Activated CD4-positive, alpha-beta T cell treated with anti-CD3 and anti-CD28 coated beads, Interleukin-2, amount 50 U/mL, for 1 hour (primary cell): ENCODE measurements at regions not wholly inside any gene's neighbourhood (a gene's known extent, or its start where the extent isn't known, plus 50 kb on each side); places are given as distances from the start of the nearest gene placed in this dataset.

Experiments
- DNase-seq: peaks from one replicate; pipeline ENCODE4 v3.0.0-alpha.2; 2020

- DNase-seq, result no peak
These were observed 191.9 kb downstream of the ARL4C start for GRCh38 chr2:234304950-234305349.

GRCh38 chr2:234302664-234302991 lies 194.3 kb downstream of the ARL4C start:
- no peak for DNase-seq

- no peak for DNase-seq
These were observed 195.7 kb downstream of the ARL4C start for GRCh38 chr2:234300932-234301823.

- no peak for DNase-seq
These were observed 196.4 kb downstream of the ARL4C start for GRCh38 chr2:234300391-234300925.

- no peak for DNase-seq
These were observed 198.0 kb downstream of the ARL4C start for GRCh38 chr2:234298918-234299317.

GRCh38 chr2:234296991-234297390 lies 199.9 kb downstream of the ARL4C start:
- DNase-seq, result no peak

- no peak for DNase-seq
These were observed 202.9 kb downstream of the ARL4C start for GRCh38 chr2:234293973-234294372.

GRCh38 chr2:234292962-234293243 lies 204.0 kb downstream of the ARL4C start:
- DNase-seq, result no peak

GRCh38 chr2:234292205-234292961 lies 204.5 kb downstream of the ARL4C start:
- DNase-seq, result peak; percentile 58

GRCh38 chr2:234291765-234292204 lies 205.1 kb downstream of the ARL4C start:
- DNase-seq, result peak; percentile 40

GRCh38 chr2:234290671-234291070 lies 206.2 kb downstream of the ARL4C start:
- peak; percentile 77 for DNase-seq

- DNase-seq, result peak; percentile 27
These were observed 206.9 kb downstream of the ARL4C start for GRCh38 chr2:234289834-234290590.

- peak; percentile 77 for DNase-seq
These were observed 207.9 kb downstream of the ARL4C start for GRCh38 chr2:234288974-234289455.

GRCh38 chr2:234287650-234288049 lies 209.2 kb downstream of the ARL4C start:
- no peak for DNase-seq

- no peak for DNase-seq
These were observed 209.9 kb downstream of the ARL4C start for GRCh38 chr2:234286956-234287355.

GRCh38 chr2:234286118-234286598 lies 210.7 kb downstream of the ARL4C start:
- DNase-seq, result no peak

GRCh38 chr2:234285541-234285940 lies 211.3 kb downstream of the ARL4C start:
- DNase-seq, result no peak

GRCh38 chr2:234279637-234280036 lies 217.2 kb downstream of the ARL4C start:
- DNase-seq, result no peak

- DNase-seq, result no peak
These were observed 218.2 kb downstream of the ARL4C start for GRCh38 chr2:234278556-234279255.

GRCh38 chr2:234275515-234275914 lies 221.4 kb downstream of the ARL4C start:
- no peak for DNase-seq

- DNase-seq, result no peak
These were observed 222.8 kb downstream of the ARL4C start for GRCh38 chr2:234273887-234274584.
